Neuronal stem cell (in vitro differentiated cells): ENCODE measurements at regions not wholly inside any gene's neighbourhood (a gene's known extent, or its start where the extent isn't known, plus 50 kb on each side); places are given as distances from the start of the nearest gene placed in this dataset.

ENCODE experiments used
- DNase-seq: peaks from one replicate; pipeline ENCODE4 v3.0.0-alpha.2; 2013; ENCODE audit warnings: low spot score
- H2AFZ ChIP-seq: one replicate; pipeline ENCODE4 v1.6.1; 2013; ENCODE audit warnings: mild to moderate bottlenecking, low read length, inconsistent platforms
- H2AK5ac ChIP-seq: 2 replicates; pipeline ENCODE4 v1.6.1; 2013; ENCODE audit warnings: low read depth, mild to moderate bottlenecking, inconsistent platforms, low read length, moderate library complexity, mixed read lengths
- H2BK120ac ChIP-seq: 2 replicates; pipeline ENCODE4 v1.6.1; 2013; ENCODE audit warnings: low read depth, mild to moderate bottlenecking, inconsistent platforms, low read length, moderate library complexity, mixed read lengths
- H2BK12ac ChIP-seq: one replicate; pipeline ENCODE4 v1.6.1; 2013; ENCODE audit warnings: low read length, inconsistent platforms
- H2BK15ac ChIP-seq: 2 replicates; pipeline ENCODE4 v1.6.1; 2013; ENCODE audit warnings: mild to moderate bottlenecking, low read length, inconsistent platforms, mixed read lengths
- H2BK5ac ChIP-seq: one replicate; pipeline ENCODE4 v1.6.1; 2013; ENCODE audit warnings: inconsistent platforms, mild to moderate bottlenecking, low read length, moderate library complexity
- H3K14ac ChIP-seq: one replicate; pipeline ENCODE4 v1.6.1; 2013; ENCODE audit warnings: low read length, inconsistent platforms
- H3K18ac ChIP-seq: 2 replicates; pipeline ENCODE4 v1.6.1; 2013; ENCODE audit warnings: low read length, inconsistent platforms
- H3K23ac ChIP-seq: 2 replicates; pipeline ENCODE4 v1.6.1; 2013; ENCODE audit warnings: low read depth, mild to moderate bottlenecking, mixed read lengths, low read length, inconsistent platforms; ENCODE audit not compliant: poor library complexity
- H3K27ac ChIP-seq: replicated peaks from 3 replicates; pipeline ENCODE4 v1.5.1; 2013; ENCODE audit warnings: low read length, inconsistent platforms
- H3K27me3 ChIP-seq, 3 experiments: 2 replicates each; pipeline ENCODE4 v1.6.1; 2013; ENCODE audit warnings: low read length in 3 of 3, mild to moderate bottlenecking in 2 of 3, inconsistent platforms in 1 of 3, low read depth in 1 of 3, mixed read lengths in 1 of 3, moderate library complexity in 1 of 3; ENCODE audit not compliant: control insufficient read depth in 3 of 3, insufficient read depth in 3 of 3
- H3K36me3 ChIP-seq, 2 donors: replicated peaks in 1 of 2; 2 replicates each; pipeline ENCODE4 v1.6.1; 2013; ENCODE audit warnings: low read length in 2 of 2; ENCODE audit not compliant: control insufficient read depth in 2 of 2, insufficient read depth in 2 of 2
- H3K4ac ChIP-seq: 2 replicates; pipeline ENCODE4 v1.6.1; 2013; ENCODE audit warnings: inconsistent platforms, mild to moderate bottlenecking, low read length, moderate library complexity
- H3K4me1 ChIP-seq, 2 donors: 1 replicate in 1 of 2; 2 replicates in 1 of 2; pipeline ENCODE4 v1.6.1; 2013; ENCODE audit warnings: low read length in 2 of 2, low read depth in 1 of 2; ENCODE audit not compliant: control insufficient read depth in 2 of 2, insufficient read depth in 1 of 2
- H3K4me2 ChIP-seq: one replicate; pipeline ENCODE4 v1.6.1; 2013; ENCODE audit warnings: mild to moderate bottlenecking, low read length, inconsistent platforms; ENCODE audit not compliant: insufficient read depth, poor library complexity, severe bottlenecking
- H3K4me3 ChIP-seq, 2 donors: 2 replicates each; pipeline ENCODE4 v1.5.1; 2013; ENCODE audit warnings: low read length in 2 of 2, mild to moderate bottlenecking in 2 of 2, inconsistent platforms in 1 of 2, moderate library complexity in 1 of 2
- H3K79me1 ChIP-seq: one replicate; pipeline ENCODE4 v1.6.1; 2013; ENCODE audit warnings: low read depth, mild to moderate bottlenecking, inconsistent platforms, low read length, moderate library complexity
- H3K9ac ChIP-seq: one replicate; pipeline ENCODE4 v1.6.1; 2013; ENCODE audit warnings: mild to moderate bottlenecking, low read depth, low read length, inconsistent platforms; ENCODE audit not compliant: poor library complexity
- H3K9me3 ChIP-seq, 2 donors: replicated peaks in 1 of 2; 2 replicates each; pipeline versions ENCODE3 to v1.6.1; 2013; ENCODE audit warnings: low read length in 2 of 2, mild to moderate bottlenecking in 2 of 2, inconsistent platforms in 1 of 2, low read depth in 1 of 2, mixed read lengths in 1 of 2, moderate library complexity in 1 of 2; ENCODE audit not compliant: control insufficient read depth in 2 of 2, insufficient read depth in 1 of 2
- H4K8ac ChIP-seq: one replicate; pipeline ENCODE4 v1.6.1; 2013; ENCODE audit warnings: low read depth, mild to moderate bottlenecking, inconsistent platforms, low read length, moderate library complexity
- H4K91ac ChIP-seq: one replicate; pipeline ENCODE4 v1.6.1; 2013; ENCODE audit warnings: low read length, low read depth, mild to moderate bottlenecking, inconsistent platforms; ENCODE audit not compliant: poor library complexity
- whole genome bisulfite sequencing, 2 donors: extraction: QIAGEN DNeasy Blood & Tissue Kit; methylation state at CpG; one replicate each; pipeline ENCODE4 v1.1.7; 2013; ENCODE audit warnings: missing lambda C conversion rate in 2 of 2, mixed read lengths in 1 of 2; ENCODE audit not compliant: insufficient read length in 2 of 2, insufficient replicate concordance in 1 of 2; ENCODE audit errors: extremely low coverage in 2 of 2; 5-methylcytosine and 5-hydroxymethylcytosine counted together

GRCh38 chr12:68461645-68462044 lies 129.5 kb upstream of the MDM1 start:
- Histone ChIP-seq H2BK12ac (no peak overlapping the region), H3K27me3 (no peaks in the 10 kb centered on the region), H3K4me1 (no peaks in the 10 kb centered on the region), H3K14ac (no peak overlapping the region), H4K91ac (no peak overlapping the region), H2AK5ac (no peak overlapping the region), H4K8ac (no peak overlapping the region), H2BK15ac (no peak overlapping the region), H2BK120ac (no peak overlapping the region), H3K79me1 (no peaks in the 10 kb centered on the region), H3K9me3 (no peaks in the 10 kb centered on the region), H3K9ac (no peak overlapping the region), H3K4ac (no peak overlapping the region), H3K4me3 (no peak overlapping the region), H3K27ac (no peak overlapping the region), H2BK5ac (no peak overlapping the region), H3K18ac (no peak overlapping the region), H3K4me2 (no peak overlapping the region), H3K36me3 (no peaks in the 10 kb centered on the region), H2AFZ (no peak overlapping the region), H3K23ac (no peak overlapping the region)
- no peak for DNase-seq
- WGBS, 2 donors = no CpG with 5 or more reads among the region's 3 CpGs

DNA sequence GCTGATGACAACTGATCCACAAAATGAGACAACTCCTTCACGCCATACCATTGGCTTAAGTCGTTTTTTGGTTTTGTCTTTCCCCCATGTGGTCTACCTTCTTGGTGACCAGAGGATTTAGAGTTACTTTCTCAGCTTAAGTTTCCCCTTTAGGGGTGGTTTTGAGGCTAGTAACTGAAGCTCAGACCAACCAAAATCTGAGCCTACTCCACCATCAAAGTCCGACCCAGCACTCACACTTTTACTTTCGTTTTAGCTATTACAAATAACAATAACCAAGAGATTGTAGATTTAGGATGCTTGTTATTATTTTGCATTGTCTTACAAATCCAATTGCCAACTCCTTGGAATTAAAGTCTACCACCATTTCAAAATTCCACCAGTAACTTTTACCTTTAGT lies 130.6 kb upstream of the MDM1 start:
- Histone ChIP-seq H3K79me1 (no peaks in the 10 kb centered on the region), H3K9ac (no peak overlapping the region), H3K4me1 (no peaks in the 10 kb centered on the region), H3K4ac (no peak overlapping the region), H3K27ac (no peak overlapping the region), H3K9me3 (no peaks in the 10 kb centered on the region), H3K23ac (no peak overlapping the region), H3K4me2 (no peak overlapping the region), H3K14ac (no peak overlapping the region), H3K27me3 (no peaks in the 10 kb centered on the region), H4K91ac (no peak overlapping the region), H3K36me3 (no peaks in the 10 kb centered on the region), H4K8ac (no peak overlapping the region), H2BK12ac (no peak overlapping the region), H2BK15ac (no peak overlapping the region), H2BK5ac (no peak overlapping the region), H2BK120ac (no peak overlapping the region), H2AFZ (no peak overlapping the region), H2AK5ac (no peak overlapping the region), H3K4me3 (no peak overlapping the region), H3K18ac (no peak overlapping the region)
- no CpG with 5 or more reads among the region's 4 CpGs for WGBS, 2 donors
- DNase-seq = no peak

DNA sequence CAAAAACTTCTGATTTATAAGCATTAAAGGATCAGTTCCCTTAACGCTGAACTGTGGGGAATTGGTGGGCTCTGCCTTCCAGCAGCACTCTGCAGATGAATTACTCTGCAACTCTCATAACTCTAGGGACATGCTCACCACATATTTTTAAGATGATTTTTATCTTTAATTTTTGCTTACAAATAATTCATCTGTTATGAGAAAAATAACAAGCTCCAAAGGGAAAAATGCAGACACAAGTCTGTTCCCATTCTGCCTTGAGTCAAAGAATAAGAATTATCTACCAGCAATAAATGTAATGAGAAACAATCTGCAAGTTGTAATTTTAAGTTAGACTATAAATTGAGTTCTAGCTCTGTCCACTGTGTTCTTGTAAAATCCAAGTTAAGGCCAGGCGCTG lies 133.1 kb upstream of the MDM1 start:
- H3K9me3 ChIP-seq = no peaks in the 10 kb centered on the region
- no peak overlapping the region for H3K4me2 ChIP-seq
- no peak overlapping the region for H4K91ac ChIP-seq
- H3K4ac ChIP-seq = no peak overlapping the region
- no peak overlapping the region for H2AK5ac ChIP-seq
- no peaks in the 10 kb centered on the region for H3K36me3 ChIP-seq
- H2BK5ac ChIP-seq = no peak overlapping the region
- no peak overlapping the region for H2BK120ac ChIP-seq
- H3K18ac ChIP-seq = no peak overlapping the region
- WGBS, 2 donors = no CpG with 5 or more reads among the region's 2 CpGs
- H2AFZ ChIP-seq = no peak overlapping the region
- H3K4me3 ChIP-seq = no peak overlapping the region
- H3K27me3 ChIP-seq = no peaks in the 10 kb centered on the region
- no peaks in the 10 kb centered on the region for H3K4me1 ChIP-seq
- no peak for DNase-seq
- H3K27ac ChIP-seq = no peak overlapping the region
- no peak overlapping the region for H3K9ac ChIP-seq
- no peak overlapping the region for H3K23ac ChIP-seq
- H2BK15ac ChIP-seq = no peak overlapping the region
- H3K79me1 ChIP-seq = no peaks in the 10 kb centered on the region
- no peak overlapping the region for H2BK12ac ChIP-seq
- H4K8ac ChIP-seq = no peak overlapping the region
- no peak overlapping the region for H3K14ac ChIP-seq

GRCh38 chr12:68467514-68467913 lies 135.4 kb upstream of the MDM1 start:
- Histone ChIP-seq H3K9me3 (no peaks in the 10 kb centered on the region), H3K4ac (no peak overlapping the region), H3K9ac (no peak overlapping the region), H4K8ac (no peak overlapping the region), H2BK5ac (no peak overlapping the region), H3K18ac (no peak overlapping the region), H3K36me3 (no peaks in the 10 kb centered on the region), H2AK5ac (no peak overlapping the region), H3K4me3 (no peak overlapping the region), H3K27ac (no peak overlapping the region), H3K23ac (no peak overlapping the region), H3K27me3 (no peaks in the 10 kb centered on the region), H3K4me1 (no peaks in the 10 kb centered on the region), H2AFZ (no peak overlapping the region), H3K4me2 (no peak overlapping the region), H2BK120ac (no peak overlapping the region), H2BK12ac (no peak overlapping the region), H3K14ac (no peak overlapping the region), H3K79me1 (no peaks in the 10 kb centered on the region), H2BK15ac (no peak overlapping the region), H4K91ac (no peak overlapping the region)
- no peak for DNase-seq
- no CpG with 5 or more reads among the region's 3 CpGs for WGBS, 2 donors
